IMR-90 (cell line): ENCODE measurements at regions not wholly inside any gene's neighbourhood (a gene's known extent, or its start where the extent isn't known, plus 50 kb on each side); places are given as distances from the start of the nearest gene placed in this dataset.

Source experiments
- ATAC-seq: fragments of 200-7000 bp; cut with Tn5 transposase; 2 replicates; pipeline ENCODE4 v1.9.1; 2020; ENCODE audit warnings: low read depth, mild to moderate bottlenecking, moderate library complexity
- BruUV-seq: library from RNA; stranded (reverse); fragments of 400-500 nt; replicated peaks from 2 replicates; lab custom pipeline; 2021; lab: Mats Ljungman, UMichigan
- CTCF ChIA-PET: fragments of 300-600 bp; formaldehyde crosslinking; extraction: SDS; loops from one replicate; lab custom pipeline; 2021; ENCODE audit warnings: antibody characterized with exemption; lab: Yijun Ruan, JAX
- POLR2A ChIA-PET: fragments of 300-600 bp; sonication (Branson Sonifier 250); formaldehyde crosslinking; loops from one replicate; lab custom pipeline; 2022; ENCODE audit warnings: antibody characterized with exemption; ENCODE audit not compliant: unreplicated experiment; lab: Charles Lee
- DNase-seq: peaks from one replicate; pipeline ENCODE4 v3.0.0; 2013
- H2AFZ ChIP-seq: replicated peaks from 2 replicates; pipeline ENCODE3; 2013; ENCODE audit warnings: low read length, mild to moderate bottlenecking; ENCODE audit not compliant: poor library complexity
- H2AK5ac ChIP-seq: 2 replicates; pipeline ENCODE4 v1.6.1; 2013; ENCODE audit warnings: low read depth, low read length, inconsistent platforms
- H2AK9ac ChIP-seq: replicated peaks from 2 replicates; pipeline ENCODE3; 2013; ENCODE audit warnings: mild to moderate bottlenecking, low read depth, low read length, moderate library complexity; ENCODE audit not compliant: poor library complexity
- H2BK120ac ChIP-seq: 2 replicates; pipeline ENCODE4 v1.6.1; 2013; ENCODE audit warnings: low read depth, low read length, inconsistent platforms
- H2BK15ac ChIP-seq: 3 replicates; pipeline ENCODE4 v1.6.1; 2013; ENCODE audit warnings: low read depth, low read length, inconsistent platforms
- H2BK20ac ChIP-seq: 2 replicates; pipeline ENCODE4 v1.6.1; 2013; ENCODE audit warnings: low read depth, mild to moderate bottlenecking, inconsistent platforms, low read length, moderate library complexity
- H2BK5ac ChIP-seq: 2 replicates; pipeline ENCODE4 v1.6.1; 2013; ENCODE audit warnings: mild to moderate bottlenecking, low read depth, low read length, inconsistent platforms; ENCODE audit not compliant: poor library complexity, severe bottlenecking
- H3K14ac ChIP-seq: replicated peaks from 2 replicates; pipeline ENCODE4 v1.6.1; 2013; ENCODE audit warnings: low read depth, low read length, inconsistent platforms
- H3K18ac ChIP-seq: 2 replicates; pipeline ENCODE4 v1.6.1; 2013; ENCODE audit warnings: low read depth, low read length, control low read depth
- H3K23ac ChIP-seq: 2 replicates; pipeline ENCODE4 v1.6.1; 2013; ENCODE audit warnings: low read depth, low read length, inconsistent platforms
- H3K27ac ChIP-seq: 2 replicates; pipeline ENCODE4 v1.5.1; 2013; ENCODE audit warnings: mild to moderate bottlenecking, control low read depth, low read length; ENCODE audit not compliant: insufficient read depth
- H3K27me3 ChIP-seq: 2 replicates; pipeline ENCODE4 v1.6.1; 2013; ENCODE audit warnings: low read length; ENCODE audit not compliant: control insufficient read depth, insufficient read depth
- H3K36me3 ChIP-seq: 2 replicates; pipeline ENCODE4 v1.6.1; 2013; ENCODE audit warnings: low read length, mixed read lengths; ENCODE audit not compliant: control insufficient read depth, insufficient read depth
- H3K4ac ChIP-seq: 2 replicates; pipeline ENCODE4 v1.6.1; 2013; ENCODE audit warnings: low read depth, low read length, inconsistent platforms
- H3K4me1 ChIP-seq: 2 replicates; pipeline ENCODE4 v1.6.1; 2013; ENCODE audit warnings: low read length, mixed read lengths; ENCODE audit not compliant: control insufficient read depth, insufficient read depth
- H3K4me2 ChIP-seq: 2 replicates; pipeline ENCODE4 v1.6.1; 2013; ENCODE audit warnings: low read depth, mild to moderate bottlenecking, control low read depth, low read length, moderate library complexity
- H3K4me3 ChIP-seq: 2 replicates; pipeline ENCODE4 v1.5.1; 2013; ENCODE audit warnings: low read depth, mild to moderate bottlenecking, control low read depth, low read length, moderate library complexity; ENCODE audit not compliant: insufficient read depth
- H3K56ac ChIP-seq: 2 replicates; pipeline ENCODE4 v1.6.1; 2013; ENCODE audit warnings: low read length, inconsistent platforms; ENCODE audit not compliant: insufficient read depth; ENCODE audit errors: extremely low read depth
- H3K79me1 ChIP-seq, 2 experiments: 2 replicates each; pipeline ENCODE4 v1.6.1; 2013; ENCODE audit warnings: low read length in 2 of 2, inconsistent platforms in 1 of 2, low read depth in 1 of 2
- H3K9ac ChIP-seq: 2 replicates; pipeline ENCODE4 v1.6.1; 2013; ENCODE audit warnings: low read depth, low read length, control low read depth
- H3K9me1 ChIP-seq: 2 replicates; pipeline ENCODE4 v1.6.1; 2013; ENCODE audit warnings: low read length, inconsistent platforms; ENCODE audit not compliant: insufficient read depth
- H3K9me3 ChIP-seq: 2 replicates; pipeline ENCODE4 v1.6.1; 2013; ENCODE audit warnings: low read length; ENCODE audit not compliant: control insufficient read depth, insufficient read depth
- H4K20me1 ChIP-seq: 2 replicates; pipeline ENCODE4 v1.6.1; 2013; ENCODE audit warnings: low read length, inconsistent platforms; ENCODE audit not compliant: insufficient read depth
- H4K5ac ChIP-seq: 2 replicates; pipeline ENCODE4 v1.6.1; 2013; ENCODE audit warnings: mild to moderate bottlenecking, low read depth, low read length, control low read depth
- H4K8ac ChIP-seq, 2 experiments: 2 replicates each; pipeline ENCODE4 v1.6.1; 2013; ENCODE audit warnings: low read depth in 2 of 2, low read length in 2 of 2, control low read depth in 1 of 2, inconsistent platforms in 1 of 2
- H4K91ac ChIP-seq: 2 replicates; pipeline ENCODE4 v1.6.1; 2013; ENCODE audit warnings: low read depth, low read length, inconsistent platforms; ENCODE audit not compliant: insufficient read depth
- BHLHE40 ChIP-seq: fragments of 150-350 bp; IDR thresholded peaks from 2 replicates; pipeline ENCODE4 v1.6.1; 2016; ENCODE audit warnings: mild to moderate bottlenecking, low read depth, low read length
- CEBPB ChIP-seq: IDR thresholded peaks from 2 replicates; pipeline ENCODE4 v1.6.1; 2012; ENCODE audit warnings: low read depth, low read length, improper control_type of control experiment
- CHD1 ChIP-seq: IDR thresholded peaks from 2 replicates; pipeline ENCODE4 v1.6.1; 2012; ENCODE audit warnings: low read depth, low read length, improper control_type of control experiment
- MAFK ChIP-seq: IDR thresholded peaks from 2 replicates; pipeline ENCODE4 v1.6.1; 2012; ENCODE audit warnings: low read depth, low read length, improper control_type of control experiment
- MAZ ChIP-seq: IDR thresholded peaks from 2 replicates; pipeline ENCODE4 v1.6.1; 2012; ENCODE audit warnings: low read depth, mild to moderate bottlenecking, low read length, improper control_type of control experiment, moderate library complexity, borderline replicate concordance
- MXI1 ChIP-seq: IDR thresholded peaks from 2 replicates; pipeline ENCODE4 v1.6.1; 2012; ENCODE audit warnings: low read depth, mild to moderate bottlenecking, low read length, moderate library complexity, borderline replicate concordance
- NFE2L2 ChIP-seq: fragments of 150-350 bp; IDR thresholded peaks from 2 replicates; pipeline ENCODE4 v1.6.1; 2016; ENCODE audit warnings: low read depth, mild to moderate bottlenecking, low read length
- POLR2A ChIP-seq: IDR thresholded peaks from 2 replicates; pipeline ENCODE4 v1.6.1; 2012; ENCODE audit warnings: mild to moderate bottlenecking, low read depth, low read length
- RAD21 ChIP-seq: IDR thresholded peaks from 2 replicates; pipeline ENCODE4 v1.6.1; 2012; ENCODE audit warnings: low read length, improper control_type of control experiment
- RCOR1 ChIP-seq: IDR thresholded peaks from 2 replicates; pipeline ENCODE4 v1.6.1; 2012; ENCODE audit warnings: mild to moderate bottlenecking, low read length, improper control_type of control experiment; ENCODE audit not compliant: insufficient replicate concordance
- RFX5 ChIP-seq: IDR thresholded peaks from 2 replicates; pipeline ENCODE4 v1.8.0; 2012; ENCODE audit warnings: low read depth, mild to moderate bottlenecking, low read length, moderate library complexity
- SMC3 ChIP-seq: fragments of 150-350 bp; IDR thresholded peaks from 2 replicates; pipeline ENCODE4 v1.6.1; 2016; ENCODE audit warnings: low read depth, mild to moderate bottlenecking, antibody characterized with exemption, low read length, moderate library complexity
- USF2 ChIP-seq: fragments of 150-350 bp; IDR thresholded peaks from 2 replicates; pipeline ENCODE4 v1.6.1; 2017; ENCODE audit warnings: mild to moderate bottlenecking, antibody characterized with exemption, low read length, low read depth
- WGBS, 2 experiments: methylation state at CpG; one replicate each; pipeline versions ENCODE4 v1.1.5 to v1.1.7; 2013; ENCODE audit warnings: missing lambda C conversion rate in 2 of 2; ENCODE audit not compliant: insufficient read length in 1 of 2; ENCODE audit errors: extremely low coverage in 2 of 2; 5-methylcytosine and 5-hydroxymethylcytosine counted together
- dilution Hi-C: fragments of 300-500 bp; cut with HindIII; formaldehyde crosslinking; loops from one replicate; pipeline ENCODE4 v1.14.3; 2018; ENCODE audit warnings: low sequenced_read_pairs; ENCODE audit not compliant: unreplicated experiment
- in situ Hi-C: fragments of 300-500 bp; cut with MboI; formaldehyde crosslinking; loops from 3 replicates; pipeline ENCODE4 v1.14.3; 2019; ENCODE audit warnings: low sequenced_read_pairs, inconsistent platforms, mixed read lengths
- intact Hi-C: fragments of 100-400 bp; cut with micrococcal nuclease; formaldehyde crosslinking; loops from 2 replicates; pipeline ENCODE4 v1.10.0; 2022
- TF ChIP-seq, protein P1 (sequence below): fragments of 150-350 bp; IDR thresholded peaks from 2 replicates; pipeline ENCODE4 v1.6.1; 2016; ENCODE audit warnings: low read depth, mild to moderate bottlenecking, low read length, moderate library complexity, borderline replicate concordance

- Histone ChIP-seq H3K4me3 (no peak overlapping the region), H2BK120ac (no peak overlapping the region), H3K9ac (no peak overlapping the region), H4K91ac (no peak overlapping the region), H3K9me1 (no peaks in the 10 kb centered on the region), H3K36me3 (no peaks in the 10 kb centered on the region), H4K5ac (no peak overlapping the region), H2BK20ac (no peak overlapping the region), H3K9me3 (no peaks in the 10 kb centered on the region), H3K27me3 (no peaks in the 10 kb centered on the region), H4K20me1 (no peaks in the 10 kb centered on the region), H4K8ac (no peak overlapping the region), H2AK5ac (no peak overlapping the region), H2AK9ac (no peak overlapping the region), H3K27ac (no peak overlapping the region), H2AFZ (no peak overlapping the region), H3K56ac (no peak overlapping the region), H3K18ac (no peak overlapping the region), H3K23ac (no peak overlapping the region), H3K4me2 (no peak overlapping the region), H3K14ac (no peak overlapping the region), H3K4me1 (no peaks in the 10 kb centered on the region), H3K79me1 (no peaks in the 10 kb centered on the region), H2BK5ac (no peak overlapping the region), H3K4ac (no peak overlapping the region), H2BK15ac (no peak overlapping the region)
- DNase-seq (no peak), ATAC-seq (no peak)
- in situ Hi-C loops, result no loop called here
- POLR2A ChIA-PET, result interaction anchor here (0.7 kb wide), 1 partner anchor 90 kb away, joined by 3 read pairs; no protein-coding TSS in a partner anchor
- TF ChIP-seq MXI1 (no peak), BHLHE40 (no peak), POLR2A (no peak), MAFK (no peak), CEBPB (no peak), RFX5 (no peak), SMC3 (no peak), NFE2L2 (no peak), RCOR1 (no peak), CHD1 (no peak), USF2 (no peak), MAZ (no peak), RAD21 (no peak)
- TF ChIP-seq, protein P1, sequence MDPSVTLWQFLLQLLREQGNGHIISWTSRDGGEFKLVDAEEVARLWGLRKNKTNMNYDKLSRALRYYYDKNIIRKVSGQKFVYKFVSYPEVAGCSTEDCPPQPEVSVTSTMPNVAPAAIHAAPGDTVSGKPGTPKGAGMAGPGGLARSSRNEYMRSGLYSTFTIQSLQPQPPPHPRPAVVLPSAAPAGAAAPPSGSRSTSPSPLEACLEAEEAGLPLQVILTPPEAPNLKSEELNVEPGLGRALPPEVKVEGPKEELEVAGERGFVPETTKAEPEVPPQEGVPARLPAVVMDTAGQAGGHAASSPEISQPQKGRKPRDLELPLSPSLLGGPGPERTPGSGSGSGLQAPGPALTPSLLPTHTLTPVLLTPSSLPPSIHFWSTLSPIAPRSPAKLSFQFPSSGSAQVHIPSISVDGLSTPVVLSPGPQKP, result no peak
- dilution Hi-C loops, result no loop called here
- no CpG with 5 or more reads among the region's 4 CpGs for WGBS, 2 experiments
- CTCF ChIA-PET, result no interaction called here
- no TSS peak for BruUV-seq
- intact Hi-C loops, result no loop called here
Observed at GRCh38 chr4:57607566-57608180, 497.5 kb upstream of the IGFBP7 start.
